Mesendoderm (in vitro differentiated cells): ENCODE measurements at regions not wholly inside any gene's neighbourhood (a gene's known extent, or its start where the extent isn't known, plus 50 kb on each side); places are given as distances from the start of the nearest gene placed in this dataset.

Experiments used
- DNase-seq: peaks from one replicate; pipeline ENCODE4 v3.0.0; 2013
- H2AK5ac ChIP-seq: 2 replicates; pipeline ENCODE4 v1.6.1; 2013; ENCODE audit warnings: low read length, inconsistent platforms
- H2BK120ac ChIP-seq: 2 replicates; pipeline ENCODE4 v1.6.1; 2013; ENCODE audit warnings: low read depth, mild to moderate bottlenecking, low read length, moderate library complexity, mixed read lengths
- H2BK15ac ChIP-seq: replicated peaks from 2 replicates; pipeline ENCODE4 v1.6.1; 2013; ENCODE audit warnings: low read depth, mild to moderate bottlenecking, moderate library complexity
- H2BK5ac ChIP-seq: 2 replicates; pipeline ENCODE4 v1.6.1; 2013; ENCODE audit warnings: low read length, inconsistent platforms
- H3K18ac ChIP-seq: 2 replicates; pipeline ENCODE4 v1.6.1; 2013; ENCODE audit warnings: mild to moderate bottlenecking, low read length, mixed read lengths
- H3K23ac ChIP-seq: one replicate; pipeline ENCODE4 v1.6.1; 2013; ENCODE audit warnings: low read length
- H3K27ac ChIP-seq: 2 replicates; pipeline ENCODE4 v1.5.1; 2013; ENCODE audit warnings: low read depth, mild to moderate bottlenecking, inconsistent platforms, low read length, moderate library complexity
- H3K27me3 ChIP-seq: 2 replicates; pipeline ENCODE4 v1.6.1; 2013; ENCODE audit warnings: low read length, control low read depth, mild to moderate bottlenecking, inconsistent platforms; ENCODE audit not compliant: insufficient read depth, poor library complexity
- H3K36me3 ChIP-seq: 2 replicates; pipeline ENCODE4 v1.6.1; 2013; ENCODE audit warnings: low read length, inconsistent platforms; ENCODE audit not compliant: control insufficient read depth, insufficient read depth
- H3K4ac ChIP-seq: one replicate; pipeline ENCODE4 v1.6.1; 2013; ENCODE audit warnings: low read depth, mild to moderate bottlenecking, low read length, moderate library complexity
- H3K4me1 ChIP-seq: 2 replicates; pipeline ENCODE4 v1.6.1; 2013; ENCODE audit warnings: low read depth, low read length, inconsistent platforms; ENCODE audit not compliant: control insufficient read depth
- H3K4me2 ChIP-seq: 2 replicates; pipeline ENCODE4 v1.6.1; 2013; ENCODE audit warnings: low read length
- H3K4me3 ChIP-seq: 2 replicates; pipeline ENCODE4 v1.5.1; 2013; ENCODE audit warnings: mild to moderate bottlenecking, low read length
- H3K56ac ChIP-seq: one replicate; pipeline ENCODE4 v1.6.1; 2013; ENCODE audit warnings: low read length
- H3K79me1 ChIP-seq: 2 replicates; pipeline ENCODE4 v1.6.1; 2013; ENCODE audit warnings: low read length, inconsistent platforms
- H3K79me2 ChIP-seq: 2 replicates; pipeline ENCODE4 v1.6.1; 2013; ENCODE audit warnings: mild to moderate bottlenecking, low read length; ENCODE audit not compliant: control insufficient read depth, insufficient read depth
- H3K9ac ChIP-seq: 2 replicates; pipeline ENCODE4 v1.6.1; 2013; ENCODE audit warnings: low read length, inconsistent platforms
- H4K5ac ChIP-seq: one replicate; pipeline ENCODE4 v1.6.1; 2013; ENCODE audit warnings: low read length
- H4K8ac ChIP-seq: one replicate; pipeline ENCODE4 v1.6.1; 2013; ENCODE audit warnings: low read depth, mild to moderate bottlenecking, control low read depth, low read length, moderate library complexity
- WGBS: extraction: QIAGEN DNeasy Blood & Tissue Kit; methylation state at CpG from one replicate; pipeline ENCODE4 v1.1.7; 2013; ENCODE audit warnings: low lambda C conversion rate, missing lambda C conversion rate; ENCODE audit not compliant: insufficient coverage; ENCODE audit errors: extremely low coverage; 5-methylcytosine and 5-hydroxymethylcytosine counted together

DNA sequence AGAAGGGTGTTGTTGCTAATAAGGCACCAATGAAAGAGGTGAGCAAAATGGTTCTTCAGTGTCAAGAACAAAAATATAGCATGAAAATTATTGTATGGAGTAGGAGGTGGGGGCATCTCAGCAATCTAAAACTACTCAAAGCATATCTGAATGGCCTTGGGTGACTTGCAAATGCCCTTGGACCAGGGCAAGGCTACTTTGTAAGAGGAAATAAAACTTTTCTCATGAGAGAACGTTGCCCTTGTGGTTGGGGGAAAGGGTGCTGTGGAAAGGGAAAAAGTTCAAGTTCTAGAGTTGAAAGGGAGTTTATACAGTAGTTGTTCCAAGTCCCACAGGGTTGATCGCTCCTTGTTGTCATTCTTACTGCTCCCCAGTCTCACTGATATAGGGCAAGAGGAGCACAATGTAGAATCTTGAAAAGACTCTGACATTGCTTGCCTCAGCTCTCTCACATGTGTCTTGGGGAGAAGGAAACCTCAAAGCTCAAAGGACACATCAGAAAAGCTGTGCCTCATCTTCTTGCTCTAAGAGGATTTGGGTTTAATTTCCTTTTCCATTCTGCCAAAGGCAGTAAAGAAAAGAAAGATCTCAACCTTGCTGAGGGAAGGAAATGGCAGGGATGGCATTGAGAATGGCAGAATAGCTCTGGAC is 270.5 kb downstream of the DUSP6 start:
- H2AK5ac ChIP-seq, result peak overlapping the region; percentile 32
- WGBS, result no CpG with 5 or more reads among the region's 2 CpGs
- no peak overlapping the region for H3K4me2 ChIP-seq
- no peak overlapping the region for H2BK15ac ChIP-seq
- no peak overlapping the region for H4K8ac ChIP-seq
- H3K18ac ChIP-seq, result peak overlapping the region; percentile 28
- H3K79me2 ChIP-seq, result no peaks in the 10 kb centered on the region
- no peak overlapping the region for H3K9ac ChIP-seq
- no peaks in the 10 kb centered on the region for H3K36me3 ChIP-seq
- H3K27me3 ChIP-seq, result no peaks in the 10 kb centered on the region
- H3K56ac ChIP-seq, result peak overlapping the region; percentile 19
- no peak overlapping the region for H3K4me3 ChIP-seq
- H3K27ac ChIP-seq, result no peak overlapping the region
- H3K79me1 ChIP-seq, result no peaks in the 10 kb centered on the region
- H3K4me1 ChIP-seq, result peaks cover 13% of the 10 kb centered on the region
- H2BK5ac ChIP-seq, result peak overlapping the region; percentile 41
- peak overlapping the region; percentile 7 for H4K5ac ChIP-seq
- H2BK120ac ChIP-seq, result peak overlapping the region; percentile 76
- peak overlapping the region; percentile 2 for H3K4ac ChIP-seq
- DNase-seq, result no peak
- H3K23ac ChIP-seq, result no peak overlapping the region

DNA sequence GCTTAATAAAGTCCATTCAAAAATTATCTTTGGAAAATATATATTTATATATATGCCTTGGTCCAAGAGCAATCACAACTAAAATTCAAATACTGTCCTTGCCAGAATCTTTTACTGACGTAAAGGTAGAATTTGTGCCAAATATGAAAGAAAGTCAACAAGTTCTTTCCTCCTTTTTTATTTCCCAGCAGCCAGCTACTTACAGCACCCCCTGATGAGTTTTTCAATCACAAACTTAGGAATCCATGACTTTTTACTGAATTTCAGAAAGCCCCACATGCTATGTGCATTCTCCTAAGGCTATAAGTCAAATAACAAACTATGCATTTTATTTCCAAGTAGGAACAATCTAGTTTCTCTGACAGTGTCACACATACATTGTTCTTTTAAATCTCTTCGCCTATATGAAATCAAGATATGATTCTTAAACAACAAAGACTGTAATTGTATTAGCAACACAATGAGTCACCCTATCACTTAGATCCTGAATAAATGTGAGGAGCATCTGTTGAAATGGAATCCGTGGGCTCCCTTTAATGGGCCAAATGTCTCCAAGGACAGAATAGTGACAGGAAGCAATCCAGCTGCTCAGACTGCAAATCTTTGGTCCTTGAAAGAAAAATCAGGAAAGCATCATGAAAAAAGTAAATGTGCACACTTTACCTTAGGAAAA is 271.4 kb downstream of the DUSP6 start:
- Histone ChIP-seq H2BK120ac (no peak overlapping the region), H3K4me2 (no peak overlapping the region), H4K5ac (no peak overlapping the region), H3K36me3 (no peaks in the 10 kb centered on the region), H3K79me2 (no peaks in the 10 kb centered on the region), H3K18ac (no peak overlapping the region), H3K4ac (no peak overlapping the region), H3K56ac (no peak overlapping the region), H3K23ac (no peak overlapping the region), H2AK5ac (no peak overlapping the region), H4K8ac (no peak overlapping the region), H3K4me1 (peaks cover 10% of the 10 kb centered on the region), H3K27ac (no peak overlapping the region), H3K9ac (no peak overlapping the region), H3K4me3 (no peak overlapping the region), H3K27me3 (no peaks in the 10 kb centered on the region), H2BK5ac (peak overlapping the region; percentile 41), H2BK15ac (no peak overlapping the region), H3K79me1 (no peaks in the 10 kb centered on the region)
- no CpG with 5 or more reads among the region's 3 CpGs for WGBS
- DNase-seq, result peak; percentile 65

DNA sequence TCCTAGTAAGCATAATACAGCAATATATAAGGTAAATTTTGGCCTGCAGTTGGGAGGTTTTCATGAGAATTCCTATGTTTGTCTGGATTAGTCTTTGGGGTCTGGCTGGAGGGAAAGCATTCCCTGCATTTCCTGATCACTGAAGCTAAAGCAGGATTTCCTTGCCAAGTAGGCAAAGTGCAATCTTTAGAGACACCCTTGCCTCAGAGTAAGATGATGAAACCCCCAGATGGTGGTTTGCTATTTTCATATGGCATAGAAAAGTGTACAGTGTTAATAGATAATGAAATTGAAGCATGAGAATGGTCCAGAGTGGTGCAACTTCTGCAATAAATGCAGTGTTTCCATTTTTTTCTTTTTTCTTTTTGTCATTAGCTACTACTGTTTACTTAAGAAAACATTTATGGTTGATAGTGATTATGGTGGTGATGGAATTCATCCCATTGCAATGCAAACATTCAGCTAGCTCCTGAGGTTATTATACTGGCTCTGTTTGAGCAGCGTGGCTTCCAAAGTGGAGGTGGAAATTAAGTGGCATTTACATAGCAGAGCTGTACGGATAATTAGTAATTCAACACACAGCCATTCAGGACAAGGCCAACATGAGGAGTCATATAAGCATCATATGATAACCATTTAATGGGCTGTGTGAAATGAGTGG is 276.3 kb downstream of the DUSP6 start:
- Histone ChIP-seq H4K8ac (no peak overlapping the region), H3K4ac (peak overlapping the region; percentile 24), H3K4me2 (no peak overlapping the region), H3K56ac (no peak overlapping the region), H3K79me1 (no peaks in the 10 kb centered on the region), H3K18ac (peak overlapping the region; percentile 30), H3K23ac (no peak overlapping the region), H2BK15ac (no peak overlapping the region), H3K4me3 (no peak overlapping the region), H2AK5ac (no peak overlapping the region), H3K27me3 (no peaks in the 10 kb centered on the region), H3K4me1 (no peaks in the 10 kb centered on the region), H3K9ac (no peak overlapping the region), H2BK120ac (peak overlapping the region; percentile 24), H3K79me2 (no peaks in the 10 kb centered on the region), H3K27ac (no peak overlapping the region), H3K36me3 (no peaks in the 10 kb centered on the region), H4K5ac (no peak overlapping the region), H2BK5ac (no peak overlapping the region)
- no peak for DNase-seq
- no CpG with 5 or more reads among the region's 2 CpGs for WGBS

DNA sequence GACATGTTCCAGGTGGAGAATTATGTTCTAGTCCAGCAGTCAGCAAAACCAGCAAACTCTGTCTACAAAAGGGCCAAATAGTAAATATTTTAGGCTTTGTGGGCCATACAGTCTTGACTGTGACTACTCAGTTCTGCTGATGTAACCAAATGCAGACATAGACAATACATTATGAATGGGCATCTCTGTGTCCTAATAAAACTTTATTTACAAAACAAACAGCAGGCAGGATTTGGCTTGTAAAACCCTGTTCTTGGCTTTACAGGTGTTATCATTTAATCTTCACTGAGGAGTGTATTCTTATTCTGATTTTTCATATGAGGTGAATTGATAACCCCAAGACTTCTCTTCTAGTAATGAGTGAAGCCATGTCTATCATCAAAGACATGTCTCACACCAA is 278.6 kb downstream of the DUSP6 start:
- H3K56ac ChIP-seq, result no peak overlapping the region
- no peak overlapping the region for H3K4ac ChIP-seq
- no peak overlapping the region for H2BK5ac ChIP-seq
- H4K8ac ChIP-seq, result no peak overlapping the region
- no peak overlapping the region for H2AK5ac ChIP-seq
- no peak overlapping the region for H3K4me3 ChIP-seq
- no peaks in the 10 kb centered on the region for H3K27me3 ChIP-seq
- H3K23ac ChIP-seq, result no peak overlapping the region
- no peak overlapping the region for H2BK15ac ChIP-seq
- H2BK120ac ChIP-seq, result no peak overlapping the region
- no peaks in the 10 kb centered on the region for H3K79me2 ChIP-seq
- H3K18ac ChIP-seq, result no peak overlapping the region
- no peak overlapping the region for H3K9ac ChIP-seq
- no peaks in the 10 kb centered on the region for H3K79me1 ChIP-seq
- no peak overlapping the region for H4K5ac ChIP-seq
- no peaks in the 10 kb centered on the region for H3K36me3 ChIP-seq
- H3K4me1 ChIP-seq, result no peaks in the 10 kb centered on the region
- H3K4me2 ChIP-seq, result no peak overlapping the region
- no peak overlapping the region for H3K27ac ChIP-seq
- DNase-seq, result no peak

DNA sequence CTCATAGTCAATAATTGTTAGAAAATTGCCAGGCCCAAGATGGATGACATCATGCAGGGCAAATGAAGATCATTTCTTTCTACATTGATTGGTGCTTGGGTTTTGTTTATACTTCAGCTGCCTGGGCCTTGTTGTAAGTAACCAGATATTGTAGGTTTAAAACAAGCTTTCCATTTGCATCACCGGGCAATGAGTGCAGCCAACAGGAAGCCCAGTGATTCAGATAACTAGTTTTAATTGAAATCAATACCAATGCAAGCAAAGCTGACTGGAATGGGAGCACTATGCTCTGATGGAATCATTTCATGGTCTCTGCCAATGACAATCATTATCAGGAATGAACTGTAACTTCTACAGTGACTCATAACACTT is 279.3 kb downstream of the DUSP6 start:
- H3K27ac ChIP-seq, result no peak overlapping the region
- H4K5ac ChIP-seq, result no peak overlapping the region
- no peaks in the 10 kb centered on the region for H3K36me3 ChIP-seq
- no peak overlapping the region for H4K8ac ChIP-seq
- no peak overlapping the region for H2AK5ac ChIP-seq
- H3K4ac ChIP-seq, result no peak overlapping the region
- H2BK120ac ChIP-seq, result no peak overlapping the region
- no peak for DNase-seq
- H3K27me3 ChIP-seq, result no peaks in the 10 kb centered on the region
- no peak overlapping the region for H2BK5ac ChIP-seq
- H3K56ac ChIP-seq, result no peak overlapping the region
- no peak overlapping the region for H3K9ac ChIP-seq
- WGBS, result no CpG with 5 or more reads among the region's 1 CpG
- H3K79me2 ChIP-seq, result no peaks in the 10 kb centered on the region
- no peak overlapping the region for H3K23ac ChIP-seq
- H3K4me2 ChIP-seq, result no peak overlapping the region
- H3K4me3 ChIP-seq, result no peak overlapping the region
- no peaks in the 10 kb centered on the region for H3K79me1 ChIP-seq
- no peaks in the 10 kb centered on the region for H3K4me1 ChIP-seq
- no peak overlapping the region for H3K18ac ChIP-seq
- H2BK15ac ChIP-seq, result no peak overlapping the region
